BE2C (cell line): ENCODE measurements at regions not wholly inside any gene's neighbourhood (a gene's known extent, or its start where the extent isn't known, plus 50 kb on each side); places are given as distances from the start of the nearest gene placed in this dataset.

Experiments
- DNase-seq: peaks from one replicate; pipeline ENCODE4 v3.0.0-alpha.2; 2020
- H3K27me3 ChIP-seq: fragments of 250-450 bp; sonication (Bioruptor Pico); 2 replicates; pipeline ENCODE4 v1.5.1; 2020; ENCODE audit warnings: mild to moderate bottlenecking
- H3K36me3 ChIP-seq: fragments of 250-450 bp; sonication (Bioruptor Pico); 2 replicates; pipeline ENCODE4 v1.5.1; 2020; ENCODE audit warnings: mild to moderate bottlenecking
- H3K4me1 ChIP-seq: fragments of 250-450 bp; sonication (Bioruptor Pico); 2 replicates; pipeline ENCODE4 v1.5.1; 2020
- H3K4me3 ChIP-seq: 2 replicates; pipeline ENCODE4 v1.5.1; 2011; ENCODE audit warnings: low read depth, low read length
- H3K9me3 ChIP-seq: fragments of 250-450 bp; sonication (Bioruptor Pico); 2 replicates; pipeline ENCODE4 v1.5.1; 2020
- TF ChIP-seq, protein P1 (sequence below): IDR thresholded peaks from 2 replicates; pipeline ENCODE4 v1.5.1; 2012; ENCODE audit warnings: mild to moderate bottlenecking, low read depth, low read length

GRCh38 chr6:140064366-140064765 lies 689.9 kb upstream of the CITED2 start:
- no peak for DNase-seq
- Histone ChIP-seq H3K4me3 (no peak overlapping the region), H3K9me3 (no peaks in the 10 kb centered on the region), H3K27me3 (no peaks in the 10 kb centered on the region), H3K4me1 (peaks cover 14% of the 10 kb centered on the region), H3K36me3 (no peaks in the 10 kb centered on the region)
- TF ChIP-seq, protein P1, sequence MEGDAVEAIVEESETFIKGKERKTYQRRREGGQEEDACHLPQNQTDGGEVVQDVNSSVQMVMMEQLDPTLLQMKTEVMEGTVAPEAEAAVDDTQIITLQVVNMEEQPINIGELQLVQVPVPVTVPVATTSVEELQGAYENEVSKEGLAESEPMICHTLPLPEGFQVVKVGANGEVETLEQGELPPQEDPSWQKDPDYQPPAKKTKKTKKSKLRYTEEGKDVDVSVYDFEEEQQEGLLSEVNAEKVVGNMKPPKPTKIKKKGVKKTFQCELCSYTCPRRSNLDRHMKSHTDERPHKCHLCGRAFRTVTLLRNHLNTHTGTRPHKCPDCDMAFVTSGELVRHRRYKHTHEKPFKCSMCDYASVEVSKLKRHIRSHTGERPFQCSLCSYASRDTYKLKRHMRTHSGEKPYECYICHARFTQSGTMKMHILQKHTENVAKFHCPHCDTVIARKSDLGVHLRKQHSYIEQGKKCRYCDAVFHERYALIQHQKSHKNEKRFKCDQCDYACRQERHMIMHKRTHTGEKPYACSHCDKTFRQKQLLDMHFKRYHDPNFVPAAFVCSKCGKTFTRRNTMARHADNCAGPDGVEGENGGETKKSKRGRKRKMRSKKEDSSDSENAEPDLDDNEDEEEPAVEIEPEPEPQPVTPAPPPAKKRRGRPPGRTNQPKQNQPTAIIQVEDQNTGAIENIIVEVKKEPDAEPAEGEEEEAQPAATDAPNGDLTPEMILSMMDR, result no peak

DNA sequence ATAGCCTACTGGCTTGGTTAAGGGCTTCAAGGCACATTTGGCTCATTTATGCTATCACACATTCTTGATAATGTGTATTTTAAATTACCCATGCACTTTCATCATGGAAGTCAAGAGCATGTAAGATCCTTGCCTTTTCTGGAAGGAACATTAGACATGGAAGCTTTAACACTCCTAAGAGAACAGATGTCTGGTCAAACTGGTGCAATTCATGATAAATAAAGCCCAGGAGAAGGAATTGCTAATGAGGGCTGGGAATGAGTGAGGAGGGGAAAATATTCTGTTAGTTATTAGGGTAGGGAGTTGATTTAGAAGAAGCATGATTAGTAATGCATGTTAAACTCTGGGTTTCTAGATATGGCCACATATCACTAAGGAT lies 688.6 kb upstream of the CITED2 start:
- Histone ChIP-seq H3K9me3 (no peaks in the 10 kb centered on the region), H3K4me3 (no peak overlapping the region), H3K27me3 (no peaks in the 10 kb centered on the region), H3K4me1 (peaks cover 14% of the 10 kb centered on the region), H3K36me3 (no peaks in the 10 kb centered on the region)
- DNase-seq, result no peak
- TF ChIP-seq, protein P1, result no peak

DNA sequence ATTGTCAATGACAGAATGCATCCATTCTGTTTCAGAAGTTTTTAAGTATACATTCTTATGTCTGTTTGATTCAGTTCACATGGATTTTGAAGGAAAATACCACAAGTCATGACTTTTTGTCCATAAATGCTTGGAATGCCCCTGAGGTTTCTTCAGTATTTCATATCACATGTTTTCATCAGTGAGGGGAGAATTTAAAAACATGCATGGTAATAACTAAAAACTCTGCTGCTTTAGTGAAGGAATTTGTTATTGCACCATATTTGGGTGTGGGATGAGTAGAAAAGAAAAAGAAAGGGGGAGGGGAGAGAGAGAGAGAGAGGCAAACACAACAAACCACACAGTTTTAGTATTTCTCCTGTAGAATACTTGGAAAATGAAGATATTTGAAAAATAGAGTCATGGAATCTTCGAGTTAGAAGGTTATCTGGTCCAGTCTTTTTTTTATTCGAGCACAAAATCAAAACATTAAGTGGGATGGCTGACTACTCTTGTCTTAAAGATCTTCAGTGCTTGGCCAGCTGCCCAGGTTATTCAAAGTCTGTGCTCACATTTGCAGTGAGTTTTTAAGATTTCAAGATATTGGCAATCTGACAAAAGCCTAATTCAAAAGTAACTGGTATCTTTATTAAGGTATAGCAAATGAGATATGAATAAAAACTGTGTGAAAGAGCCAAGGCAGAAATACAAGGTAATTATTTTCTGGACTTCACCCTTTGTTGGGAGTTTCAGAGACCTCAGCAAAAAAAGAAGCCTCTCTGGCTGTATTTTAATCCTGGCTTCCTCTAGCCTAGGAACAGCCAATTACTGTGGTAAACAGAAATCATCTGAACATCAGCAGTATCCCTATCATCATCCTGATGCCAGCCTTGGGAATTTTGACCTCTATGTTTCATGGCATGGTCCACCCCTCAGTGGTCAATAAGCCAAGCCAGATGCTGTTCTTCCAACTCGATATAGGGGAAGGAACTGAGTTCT lies 687.9 kb upstream of the CITED2 start:
- H3K27me3 ChIP-seq, result no peaks in the 10 kb centered on the region
- H3K4me1 ChIP-seq, result peaks cover 14% of the 10 kb centered on the region
- H3K36me3 ChIP-seq, result no peaks in the 10 kb centered on the region
- TF ChIP-seq, protein P1, result no peak
- DNase-seq, result peak; percentile 51
- H3K9me3 ChIP-seq, result no peaks in the 10 kb centered on the region
- no peak overlapping the region for H3K4me3 ChIP-seq

DNA sequence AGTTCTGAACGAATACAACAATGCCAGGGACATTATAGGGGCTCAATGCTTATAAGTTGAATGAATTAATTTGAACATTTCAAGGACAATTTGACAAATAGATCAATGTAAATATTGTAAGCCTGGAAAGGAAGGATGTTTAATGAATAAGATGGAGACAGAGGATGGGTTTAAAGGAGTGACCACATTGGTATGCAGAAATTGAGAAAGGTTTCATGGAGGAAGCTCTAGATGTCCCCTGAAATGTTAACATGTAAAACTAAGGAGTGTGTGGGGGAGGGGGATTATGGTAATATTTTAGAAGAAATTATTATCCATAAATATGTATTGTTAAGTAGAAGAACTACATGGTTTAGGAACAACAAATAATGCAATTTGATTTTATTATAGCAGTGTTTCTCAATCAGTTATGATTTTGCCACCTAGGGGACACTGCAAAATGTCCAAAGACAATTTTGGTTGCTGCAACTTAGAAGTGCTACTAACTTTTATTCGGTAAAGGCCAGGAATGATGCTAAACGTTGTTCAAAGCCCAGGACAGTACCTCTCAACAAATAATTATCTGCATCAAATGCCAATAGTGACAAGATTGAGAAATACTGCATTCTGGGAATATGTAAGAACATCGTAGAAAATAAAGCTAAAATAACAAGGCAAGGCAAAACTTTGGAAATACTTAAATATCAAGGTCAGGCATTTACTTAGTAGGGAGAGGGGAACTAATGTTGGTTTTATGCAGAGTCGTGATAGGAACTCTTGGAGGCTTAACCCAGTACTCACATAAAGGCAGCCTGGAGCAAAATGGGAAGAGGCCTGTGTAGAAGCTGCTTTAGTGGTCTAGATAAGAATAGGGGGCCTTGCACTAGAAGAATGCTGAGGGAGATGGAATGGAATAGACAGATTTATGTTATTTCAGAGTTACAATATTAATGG lies 686.9 kb upstream of the CITED2 start:
- no peaks in the 10 kb centered on the region for H3K9me3 ChIP-seq

GRCh38 chr6:140059947-140060346 lies 685.5 kb upstream of the CITED2 start:
- H3K9me3 ChIP-seq, result no peaks in the 10 kb centered on the region
- TF ChIP-seq, protein P1, result no peak

More for the DNA sequence above, 686.9 kb upstream of the CITED2 start:
- no peaks in the 10 kb centered on the region for H3K36me3 ChIP-seq
- peaks cover 18% of the 10 kb centered on the region for H3K4me1 ChIP-seq
- H3K27me3 ChIP-seq, result no peaks in the 10 kb centered on the region
- DNase-seq, result no peak
- H3K4me3 ChIP-seq, result no peak overlapping the region
- TF ChIP-seq, protein P1, result no peak

More at GRCh38 chr6:140059947-140060346, 685.5 kb upstream of the CITED2 start:
- H3K27me3 ChIP-seq, result no peaks in the 10 kb centered on the region
- no peak overlapping the region for H3K4me3 ChIP-seq
- H3K36me3 ChIP-seq, result no peaks in the 10 kb centered on the region
- H3K4me1 ChIP-seq, result peaks cover 18% of the 10 kb centered on the region
- no peak for DNase-seq
